GM18508 (cell line): ENCODE measurements at regions not wholly inside any gene's neighbourhood (a gene's known extent, or its start where the extent isn't known, plus 50 kb on each side); places are given as distances from the start of the nearest gene placed in this dataset.
"Not testable (repeated sequence)": the region's sequence is repeated elsewhere in the genome, so short reads cannot be mapped to it uniquely, and the experiment has no call there.

Experiments
- ATAC-seq: cut with Tn5 transposase; IDR thresholded peaks from one replicate; pipeline ENCODE4 v1.9.1; 2021; ENCODE audit warnings: moderate number of reproducible peaks; ENCODE audit not compliant: insufficient read depth, unreplicated experiment

GRCh38 chr1:195721210-195721971 is 886.8 kb downstream of the KCNT2 start:
- no peak for ATAC-seq

GRCh38 chr1:195717651-195718050 is 890.6 kb downstream of the KCNT2 start:
- ATAC-seq: no peak

GRCh38 chr1:195715652-195716051 is 892.6 kb downstream of the KCNT2 start:
- no peak for ATAC-seq

GRCh38 chr1:195714248-195714647 is 894.0 kb downstream of the KCNT2 start:
- ATAC-seq: no peak

GRCh38 chr1:195709821-195710220 is 898.4 kb downstream of the KCNT2 start:
- no peak for ATAC-seq

GRCh38 chr1:195704028-195704427 is 904.2 kb downstream of the KCNT2 start:
- ATAC-seq: no peak

GRCh38 chr1:195701149-195701548 is 907.1 kb downstream of the KCNT2 start:
- no peak for ATAC-seq

GRCh38 chr1:195697130-195697529 is 911.1 kb downstream of the KCNT2 start:
- peak; percentile 95 for ATAC-seq

- no peak for ATAC-seq
These were observed 921.5 kb downstream of the KCNT2 start for GRCh38 chr1:195686764-195687163.

GRCh38 chr1:195664628-195665027 is 943.6 kb downstream of the KCNT2 start:
- no peak for ATAC-seq

GRCh38 chr1:195663549-195664280 is 944.5 kb downstream of the KCNT2 start:
- no peak for ATAC-seq

- no peak for ATAC-seq
These were observed 951.5 kb downstream of the KCNT2 start for GRCh38 chr1:195656780-195657179.

GRCh38 chr1:195648875-195649274 is 959.4 kb downstream of the KCNT2 start:
- ATAC-seq: not testable (repeated sequence)

- no peak for ATAC-seq
These were observed 970.7 kb downstream of the KCNT2 start for GRCh38 chr1:195637539-195637938.

- no peak for ATAC-seq
These were observed 990.0 kb downstream of the KCNT2 start for GRCh38 chr1:195618287-195618686.

GRCh38 chr1:195617106-195617505 is 991.1 kb downstream of the KCNT2 start:
- no peak for ATAC-seq

GRCh38 chr1:195608883-195609282 is 999.4 kb downstream of the KCNT2 start:
- ATAC-seq: no peak

GRCh38 chr1:195606483-195606882 is 1001.8 kb downstream of the KCNT2 start:
- no peak for ATAC-seq

- ATAC-seq: no peak
These were observed 1004.0 kb downstream of the KCNT2 start for GRCh38 chr1:195604287-195604686.

- no peak for ATAC-seq
These were observed 1010.3 kb downstream of the KCNT2 start for GRCh38 chr1:195597891-195598290.

GRCh38 chr1:195594773-195595172 is 1013.5 kb downstream of the KCNT2 start:
- no peak for ATAC-seq

GRCh38 chr1:195594322-195594721 is 1013.9 kb downstream of the KCNT2 start:
- no peak for ATAC-seq
